HepG2 (cell line): ENCODE measurements at regions not wholly inside any gene's neighbourhood (a gene's known extent, or its start where the extent isn't known, plus 50 kb on each side); places are given as distances from the start of the nearest gene placed in this dataset.

Source experiments
- ATAC-seq: fragments of 200-7000 bp; cut with Tn5 transposase; 3 replicates; pipeline ENCODE4 v1.9.1; 2020; ENCODE audit warnings: mild to moderate bottlenecking, moderate library complexity
- BruUV-seq: library from RNA; stranded (reverse); fragments of 400-500 nt; replicated peaks from 2 replicates; lab custom pipeline; 2021; lab: Mats Ljungman, UMichigan
- CTCF ChIA-PET: fragments of 300-600 bp; formaldehyde crosslinking; extraction: SDS; loops from one replicate; lab custom pipeline; 2021; ENCODE audit warnings: low total read pairs, inconsistent platforms, low intra/inter-chr PET ratio; lab: Yijun Ruan, JAX
- POLR2A ChIA-PET: fragments of 350-600 bp; sonication (Branson Sonifier 250); formaldehyde crosslinking; loops from one replicate; lab custom pipeline; 2020; ENCODE audit warnings: antibody characterized with exemption, inconsistent platforms; lab: Yijun Ruan, JAX
- DNase-seq: peaks from one replicate; pipeline ENCODE4 v3.0.0-alpha.2; 2015; ENCODE audit warnings: low spot score
- FAIRE-seq: peaks from 3 replicates; lab custom pipeline; 2011; peaks lifted over from hg19 to GRCh38; lab: Jason Lieb, UNC
- H2AFZ ChIP-seq: one replicate; pipeline ENCODE4 v1.6.1; 2011; ENCODE audit warnings: low read length, inconsistent platforms
- H3K27ac ChIP-seq: fragments of 300-600 bp; 3 replicates; pipeline ENCODE4 v1.8.0; 2011; ENCODE audit warnings: mixed run types, mild to moderate bottlenecking, mixed read lengths, low read length, inconsistent platforms; ENCODE audit not compliant: insufficient read depth; ENCODE audit errors: extremely low read length
- H3K27me3 ChIP-seq, 2 experiments: fragments of 200-600 bp in 1 of 2; 2 replicates in 1 of 2; 3 replicates in 1 of 2; pipeline versions ENCODE4 v1.6.0 to v1.8.0; 2011; ENCODE audit warnings: low read length in 2 of 2, mild to moderate bottlenecking in 2 of 2, moderate library complexity in 2 of 2, inconsistent platforms in 1 of 2; ENCODE audit not compliant: insufficient read depth in 2 of 2, control insufficient read depth in 1 of 2
- H3K36me3 ChIP-seq, 2 experiments: fragments of 200-600 bp in 1 of 2; replicated peaks in 1 of 2; 2 replicates in 1 of 2; 3 replicates in 1 of 2; pipeline versions ENCODE4 v1.5.1 to v1.8.0; 2011; ENCODE audit warnings: low read length in 2 of 2, inconsistent platforms in 1 of 2; ENCODE audit not compliant: insufficient read depth in 2 of 2, control insufficient read depth in 1 of 2
- H3K4me1 ChIP-seq: 2 replicates; pipeline ENCODE4 v1.5.1; 2012; ENCODE audit warnings: low read length, inconsistent platforms; ENCODE audit not compliant: insufficient read depth
- H3K4me2 ChIP-seq: 2 replicates; pipeline ENCODE4 v1.6.0; 2011; ENCODE audit warnings: low read depth, low read length, inconsistent platforms
- H3K4me3 ChIP-seq, 3 experiments: fragments of 200-600 bp in 1 of 3; sonication (generic), shearing (Covaris generic) in 1 of 3; replicated peaks in 1 of 3; 2 replicates each; pipeline ENCODE4 v1.5.1; 2011 to 2016; ENCODE audit warnings: low read length in 3 of 3, inconsistent platforms in 2 of 3, low read depth in 2 of 3, mild to moderate bottlenecking in 2 of 3, control low read depth in 1 of 3, mixed read lengths in 1 of 3; ENCODE audit not compliant: insufficient read depth in 1 of 3
- H3K79me2 ChIP-seq: one replicate; pipeline ENCODE4 v1.6.1; 2011; ENCODE audit warnings: low read length, inconsistent platforms; ENCODE audit not compliant: insufficient read depth
- H3K9ac ChIP-seq: 2 replicates; pipeline ENCODE4 v1.6.0; 2011; ENCODE audit warnings: mild to moderate bottlenecking, low read depth, low read length, inconsistent platforms; ENCODE audit not compliant: insufficient read depth
- H3K9me3 ChIP-seq: 2 replicates; pipeline ENCODE4 v1.5.1; 2012; ENCODE audit warnings: mild to moderate bottlenecking, low read length
- H4K20me1 ChIP-seq: 2 replicates; pipeline ENCODE4 v1.6.0; 2011; ENCODE audit warnings: inconsistent platforms, mild to moderate bottlenecking, low read length, moderate library complexity; ENCODE audit not compliant: insufficient read depth
- ADNP ChIP-seq: sonication (generic); formaldehyde crosslinking; IDR thresholded peaks from 2 replicates; pipeline ENCODE4 v1.4.0; 2020; ENCODE audit warnings: missing genetic modification reagents
- HNRNPH1 ChIP-seq: fragments of 200-400 bp; formaldehyde crosslinking; optimal IDR thresholded peaks from 2 replicates; pipeline ENCODE3; 2017; ENCODE audit warnings: mild to moderate bottlenecking, low read depth, low read length
- KDM3A ChIP-seq: IDR thresholded peaks from 2 replicates; pipeline ENCODE4 v1.6.1; 2018; ENCODE audit warnings: low read depth, missing compliant biosample characterization
- ONECUT2 ChIP-seq: sonication (generic); formaldehyde crosslinking; IDR thresholded peaks from 2 replicates; pipeline ENCODE4 v1.4.0; 2020; ENCODE audit warnings: missing genetic modification reagents
- TEAD2 ChIP-seq: sonication (generic); formaldehyde crosslinking; IDR thresholded peaks from 2 replicates; pipeline ENCODE4 v1.9.0; 2021; ENCODE audit warnings: missing genetic modification reagents
- YY1 ChIP-seq: IDR thresholded peaks from 2 replicates; pipeline ENCODE4 v1.6.1; 2011; ENCODE audit warnings: low read length, low read depth, moderate library complexity, mild to moderate bottlenecking; ENCODE audit not compliant: insufficient read depth, insufficient replicate concordance
- ZNF225 ChIP-seq: sonication (generic); formaldehyde crosslinking; IDR thresholded peaks from 2 replicates; pipeline ENCODE4 v1.4.0; 2020; ENCODE audit warnings: mild to moderate bottlenecking, missing genetic modification reagents
- ZNF550 ChIP-seq: sonication (generic); formaldehyde crosslinking; IDR thresholded peaks from 2 replicates; pipeline ENCODE4 v1.4.0; 2020; ENCODE audit warnings: mild to moderate bottlenecking, missing genetic modification reagents, borderline replicate concordance
- ZNF672 ChIP-seq: sonication (generic); formaldehyde crosslinking; IDR thresholded peaks from 2 replicates; pipeline ENCODE4 v1.8.1; 2022; ENCODE audit warnings: missing genetic modification reagents
- ZNF772 ChIP-seq: sonication (generic); formaldehyde crosslinking; IDR thresholded peaks from 2 replicates; pipeline ENCODE4 v1.5.0; 2020; ENCODE audit warnings: mild to moderate bottlenecking, missing genetic modification reagents
- WGBS: methylation state at CpG from one replicate; pipeline ENCODE4 v1.1.6; 2017; ENCODE audit warnings: low lambda C conversion rate; 5-methylcytosine and 5-hydroxymethylcytosine counted together
- in situ Hi-C: cut with HindIII; loops from 2 replicates; pipeline ENCODE4 v1.10.0; 2017; ENCODE audit warnings: low pct_unique_long_range_greater_than_20kb; ENCODE audit not compliant: extremely low pct_ligation_motif_present
- intact Hi-C: fragments of 100-400 bp; cut with micrococcal nuclease; formaldehyde crosslinking; loops from one replicate; pipeline ENCODE4 v1.10.0; 2022; ENCODE audit not compliant: unreplicated experiment
- TF ChIP-seq, protein P1 (sequence below): sonication (generic); formaldehyde crosslinking; conservative IDR thresholded peaks from 2 replicates; pipeline ENCODE4 v1.4.0; 2020; ENCODE audit warnings: missing genetic modification reagents

GRCh38 chr3:159149633-159150032, 347.8 kb downstream of the MFSD1 start:
- no peaks in the 10 kb centered on the region for H3K79me2 ChIP-seq
- H3K36me3 ChIP-seq, result no peaks in the 10 kb centered on the region
- intact Hi-C loops, result no loop called here
- WGBS, result 6% methylated on average over 1 of the region's 1 CpG
- no peaks in the 10 kb centered on the region for H3K27me3 ChIP-seq
- H3K4me1 ChIP-seq, result no peaks in the 10 kb centered on the region
- H3K4me2 ChIP-seq, result no peak overlapping the region
- ChIA-PET CTCF (no interaction called here), POLR2A (no interaction called here)
- H3K9me3 ChIP-seq, result no peaks in the 10 kb centered on the region
- DNase-seq, result no peak
- H4K20me1 ChIP-seq, result no peaks in the 10 kb centered on the region
- in situ Hi-C loops, result no loop called here
- H3K9ac ChIP-seq, result no peak overlapping the region
- no peak overlapping the region for H3K27ac ChIP-seq
- TF ChIP-seq ZNF672, result no peak
- TF ChIP-seq HNRNPH1, result no peak
- TF ChIP-seq KDM3A (CRISPR knock-in tag), result no peak
- TF ChIP-seq ZNF772 (CRISPR knock-in tag), result no peak
- TF ChIP-seq ADNP, result no peak
- TF ChIP-seq ZNF550 (CRISPR knock-in tag), result no peak
- no peak for TF ChIP-seq ZNF225
- no peak for TF ChIP-seq YY1
- TF ChIP-seq, protein P1, sequence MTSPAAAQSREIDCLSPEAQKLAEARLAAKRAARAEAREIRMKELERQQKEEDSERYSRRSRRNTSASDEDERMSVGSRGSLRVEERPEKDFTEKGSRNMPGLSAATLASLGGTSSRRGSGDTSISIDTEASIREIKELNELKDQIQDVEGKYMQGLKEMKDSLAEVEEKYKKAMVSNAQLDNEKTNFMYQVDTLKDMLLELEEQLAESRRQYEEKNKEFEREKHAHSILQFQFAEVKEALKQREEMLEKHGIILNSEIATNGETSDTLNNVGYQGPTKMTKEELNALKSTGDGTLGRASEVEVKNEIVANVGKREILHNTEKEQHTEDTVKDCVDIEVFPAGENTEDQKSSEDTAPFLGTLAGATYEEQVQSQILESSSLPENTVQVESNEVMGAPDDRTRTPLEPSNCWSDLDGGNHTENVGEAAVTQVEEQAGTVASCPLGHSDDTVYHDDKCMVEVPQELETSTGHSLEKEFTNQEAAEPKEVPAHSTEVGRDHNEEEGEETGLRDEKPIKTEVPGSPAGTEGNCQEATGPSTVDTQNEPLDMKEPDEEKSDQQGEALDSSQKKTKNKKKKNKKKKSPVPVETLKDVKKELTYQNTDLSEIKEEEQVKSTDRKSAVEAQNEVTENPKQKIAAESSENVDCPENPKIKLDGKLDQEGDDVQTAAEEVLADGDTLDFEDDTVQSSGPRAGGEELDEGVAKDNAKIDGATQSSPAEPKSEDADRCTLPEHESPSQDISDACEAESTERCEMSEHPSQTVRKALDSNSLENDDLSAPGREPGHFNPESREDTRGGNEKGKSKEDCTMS, result no peak
- no peak for TF ChIP-seq TEAD2 (CRISPR knock-in tag)
- TF ChIP-seq ONECUT2 (CRISPR knock-in tag), result no peak
- TF ChIP-seq, all 625 proteins: peak for 0
- FAIRE-seq (no peak), ATAC-seq (no peak)
- H2AFZ ChIP-seq, result no peak overlapping the region
- no TSS peak for BruUV-seq
- no peak overlapping the region for H3K4me3 ChIP-seq
